ENCODE measurements at regions not wholly inside any gene's neighbourhood (a gene's known extent, or its start where the extent isn't known, plus 50 kb on each side); places are given as distances from the start of the nearest gene placed in this dataset.

GRCh38 chr21:22063140-22063539 lies 1064.9 kb downstream of the NCAM2 start:
- TF ChIP-seq REST (IDR thresholded peaks at IDR 0.05; ENCODE audit: insufficient read depth in 1 of 2, low read depth in 2 of 2, low read length in 2 of 2) (no peak), TAF1 (IDR thresholded peaks at IDR 0.05; ENCODE audit: borderline replicate concordance, insufficient read depth, low read length) (no peak)
